H1 (cell line): ENCODE measurements at regions not wholly inside any gene's neighbourhood (a gene's known extent, or its start where the extent isn't known, plus 50 kb on each side); places are given as distances from the start of the nearest gene placed in this dataset.

Experiments
- CTCF ChIA-PET: fragments of 300-600 bp; sonication (Branson Sonifier 250); formaldehyde crosslinking; loops from one replicate; lab custom pipeline; 2021; ENCODE audit not compliant: partially characterized antibody; lab: Charles Lee
- POLR2A ChIA-PET: fragments of 300-600 bp; sonication (Branson Sonifier 250); formaldehyde crosslinking; loops from one replicate; lab custom pipeline; 2021; ENCODE audit warnings: inconsistent platforms; ENCODE audit not compliant: partially characterized antibody; lab: Charles Lee
- DNase-seq, 2 experiments: peaks; one replicate each; pipeline versions ENCODE4 v3.0.0 to v3.0.0-alpha.2; 2010 to 2022; ENCODE audit warnings: low spot score in 2 of 2, low read depth in 1 of 2, mixed read lengths in 1 of 2
- FAIRE-seq: peaks from 2 replicates; lab custom pipeline; 2011; peaks lifted over from hg19 to GRCh38; lab: Jason Lieb, UNC
- H2AFZ ChIP-seq: 2 replicates; pipeline ENCODE4 v1.8.1; 2012; ENCODE audit warnings: low read length, inconsistent platforms
- H2AK5ac ChIP-seq: 2 replicates; pipeline ENCODE4 v1.6.1; 2013; ENCODE audit warnings: low read depth, low read length
- H2BK120ac ChIP-seq: replicated peaks from 2 replicates; pipeline ENCODE3; 2013; ENCODE audit warnings: low read depth, low read length, inconsistent platforms
- H2BK12ac ChIP-seq: 2 replicates; pipeline ENCODE4 v1.6.1; 2013; ENCODE audit warnings: low read depth, low read length
- H2BK15ac ChIP-seq: 2 replicates; pipeline ENCODE4 v1.6.1; 2013; ENCODE audit warnings: low read length
- H2BK20ac ChIP-seq: 2 replicates; pipeline ENCODE4 v1.6.1; 2013; ENCODE audit warnings: low read length
- H2BK5ac ChIP-seq: 2 replicates; pipeline ENCODE4 v1.6.1; 2013; ENCODE audit warnings: low read depth, low read length
- H3K14ac ChIP-seq: 2 replicates; pipeline ENCODE4 v1.6.1; 2013; ENCODE audit warnings: inconsistent platforms; ENCODE audit not compliant: insufficient read length
- H3K18ac ChIP-seq: 2 replicates; pipeline ENCODE4 v1.6.1; 2013; ENCODE audit warnings: low read length; ENCODE audit errors: extremely low read depth
- H3K23ac ChIP-seq: 2 replicates; pipeline ENCODE4 v1.6.1; 2013; ENCODE audit warnings: inconsistent platforms; ENCODE audit not compliant: insufficient read length
- H3K23me2 ChIP-seq: 2 replicates; pipeline ENCODE4 v1.6.1; 2013; ENCODE audit warnings: low read depth, low read length
- H3K27ac ChIP-seq: 2 replicates; pipeline ENCODE4 v1.6.1; 2011; ENCODE audit warnings: low read depth, low read length, inconsistent platforms
- H3K27me3 ChIP-seq, 4 experiments: replicated peaks in 1 of 4; 1 replicate in 1 of 4; 2 replicates in 3 of 4; pipeline versions ENCODE4 v1.6.1 to v1.8.1; 2011 to 2013; ENCODE audit warnings: low read length in 3 of 4, mild to moderate bottlenecking in 3 of 4, inconsistent platforms in 2 of 4, mixed read lengths in 2 of 4, moderate library complexity in 1 of 4; ENCODE audit not compliant: control insufficient read depth in 3 of 4, insufficient read depth in 3 of 4; ENCODE audit errors: extremely low read depth in 1 of 4
- H3K36me3 ChIP-seq, 4 experiments: 2 replicates each; pipeline versions ENCODE4 v1.6.1 to v1.8.1; 2011 to 2013; ENCODE audit warnings: mild to moderate bottlenecking in 4 of 4, low read length in 3 of 4, moderate library complexity in 2 of 4, control low read depth in 1 of 4, inconsistent platforms in 1 of 4; ENCODE audit not compliant: insufficient read depth in 4 of 4, control insufficient read depth in 2 of 4
- H3K4ac ChIP-seq: replicated peaks from 2 replicates; pipeline ENCODE3; 2013; ENCODE audit warnings: low read length, low read depth, mixed read lengths, inconsistent platforms; ENCODE audit not compliant: insufficient read length
- H3K4me1 ChIP-seq, 4 experiments: replicated peaks in 1 of 4; 1 replicate in 1 of 4; 2 replicates in 3 of 4; pipeline versions ENCODE4 v1.6.1 to v1.8.1; 2011 to 2013; ENCODE audit warnings: low read length in 3 of 4, inconsistent platforms in 2 of 4, mixed read lengths in 1 of 4; ENCODE audit not compliant: insufficient read depth in 4 of 4, control insufficient read depth in 3 of 4
- H3K4me2 ChIP-seq, 2 experiments: 2 replicates each; pipeline versions ENCODE4 v1.6.1 to v1.8.1; 2011 to 2013; ENCODE audit warnings: low read depth in 2 of 2, low read length in 2 of 2, control low read depth in 1 of 2, inconsistent platforms in 1 of 2, mild to moderate bottlenecking in 1 of 2; ENCODE audit not compliant: insufficient read depth in 1 of 2
- H3K4me3 ChIP-seq, 4 experiments: fragments of 200-600, 300-600 bp in 1 of 4; sonication (generic), shearing (Covaris generic), sonication (Bioruptor Twin) in 1 of 4; 2 replicates each; pipeline versions ENCODE4 v1.5.1 to v1.8.1; 2011 to 2016; ENCODE audit warnings: low read length in 4 of 4, low read depth in 3 of 4, control low read depth in 2 of 4, inconsistent platforms in 2 of 4, mild to moderate bottlenecking in 2 of 4, mixed read lengths in 1 of 4, moderate library complexity in 1 of 4; ENCODE audit not compliant: insufficient read depth in 2 of 4; ENCODE audit errors: extremely low read depth in 1 of 4
- H3K56ac ChIP-seq: replicated peaks from 2 replicates; pipeline ENCODE3; 2013; ENCODE audit warnings: low read depth, mild to moderate bottlenecking, mixed read lengths, low read length, inconsistent platforms; ENCODE audit not compliant: insufficient read length
- H3K79me1 ChIP-seq: 2 replicates; pipeline ENCODE4 v1.6.1; 2013; ENCODE audit warnings: low read depth, low read length, control low read depth
- H3K79me2 ChIP-seq, 2 experiments: 2 replicates each; pipeline versions ENCODE4 v1.6.1 to v1.8.1; 2012 to 2013; ENCODE audit warnings: low read length in 2 of 2, mild to moderate bottlenecking in 2 of 2, inconsistent platforms in 1 of 2; ENCODE audit not compliant: insufficient read depth in 2 of 2, control insufficient read depth in 1 of 2
- H3K9ac ChIP-seq, 4 experiments: replicated peaks in 1 of 4; 1 replicate in 1 of 4; 2 replicates in 3 of 4; pipeline versions ENCODE4 v1.6.1 to v1.8.1; 2011 to 2013; ENCODE audit warnings: low read depth in 3 of 4, low read length in 3 of 4, control low read depth in 2 of 4, mild to moderate bottlenecking in 2 of 4, moderate library complexity in 2 of 4, inconsistent platforms in 1 of 4; ENCODE audit errors: extremely low read depth in 1 of 4
- H3K9me3 ChIP-seq, 2 experiments: 2 replicates each; pipeline versions ENCODE4 v1.6.1 to v1.8.1; 2012 to 2013; ENCODE audit warnings: mild to moderate bottlenecking in 2 of 2, moderate library complexity in 2 of 2, control low read depth in 1 of 2, inconsistent platforms in 1 of 2, low read depth in 1 of 2, low read length in 1 of 2, mixed read lengths in 1 of 2; ENCODE audit not compliant: insufficient read depth in 2 of 2
- H4K20me1 ChIP-seq, 2 experiments: replicated peaks in 1 of 2; 2 replicates each; pipeline versions ENCODE3 to v1.8.1; 2011 to 2013; ENCODE audit warnings: inconsistent platforms in 2 of 2, low read length in 2 of 2, mild to moderate bottlenecking in 1 of 2; ENCODE audit not compliant: insufficient read depth in 2 of 2, control insufficient read depth in 1 of 2
- H4K5ac ChIP-seq: 2 replicates; pipeline ENCODE4 v1.6.1; 2013; ENCODE audit warnings: low read length, low read depth, mixed read lengths, inconsistent platforms; ENCODE audit not compliant: insufficient read length
- H4K8ac ChIP-seq: 2 replicates; pipeline ENCODE4 v1.8.0; 2013; ENCODE audit warnings: mild to moderate bottlenecking, moderate library complexity, low read length, inconsistent platforms; ENCODE audit not compliant: insufficient read depth; ENCODE audit errors: extremely low read depth
- H4K91ac ChIP-seq: replicated peaks from 2 replicates; pipeline ENCODE3; 2013; ENCODE audit warnings: low read length, mixed read lengths, inconsistent platforms; ENCODE audit not compliant: insufficient read length
- CHD1 ChIP-seq: IDR thresholded peaks from 2 replicates; pipeline ENCODE4 v1.6.1; 2012; ENCODE audit warnings: low read depth, low read length, improper control_type of control experiment
- GTF2F1 ChIP-seq: IDR thresholded peaks from 2 replicates; pipeline ENCODE4 v1.6.1; 2012; ENCODE audit warnings: low read depth, low read length, improper control_type of control experiment, borderline replicate concordance
- HDAC2 ChIP-seq, 2 experiments: fragments of 300-600 bp in 1 of 2; sonication (generic) in 1 of 2; IDR thresholded peaks; 2 replicates each; pipeline ENCODE4 v1.6.1; 2011 to 2012; ENCODE audit warnings: low read depth in 2 of 2, low read length in 2 of 2, mild to moderate bottlenecking in 2 of 2, moderate library complexity in 2 of 2, borderline replicate concordance in 1 of 2, inconsistent platforms in 1 of 2
- POU5F1 ChIP-seq: IDR thresholded peaks from 2 replicates; pipeline ENCODE4 v1.6.1; 2011; ENCODE audit warnings: low read depth, mild to moderate bottlenecking, low read length, moderate library complexity
- SIX5 ChIP-seq: IDR thresholded peaks from 2 replicates; pipeline ENCODE4 v1.6.1; 2011; ENCODE audit warnings: mild to moderate bottlenecking, low read depth, low read length
- TAF7 ChIP-seq: optimal IDR thresholded peaks from 2 replicates; pipeline ENCODE3; 2011; ENCODE audit warnings: low read depth, mild to moderate bottlenecking, inconsistent platforms, low read length, moderate library complexity, borderline replicate concordance
- TBP ChIP-seq: IDR thresholded peaks from 2 replicates; pipeline ENCODE4 v1.6.1; 2011; ENCODE audit warnings: low read depth, low read length, improper control_type of control experiment
- TEAD4 ChIP-seq: IDR thresholded peaks from 2 replicates; pipeline ENCODE4 v1.6.1; 2012; ENCODE audit warnings: low read depth, low read length, inconsistent platforms, mixed read lengths
- WGBS, 2 experiments: shearing (Covaris generic) in 1 of 2; methylation state at CpG; one replicate each; pipeline versions ENCODE4 v1.1.6 to v1.1.7; 2013 to 2015; ENCODE audit warnings: low lambda C conversion rate in 2 of 2, mixed read lengths in 2 of 2, inconsistent platforms in 1 of 2, low coverage in 1 of 2, missing lambda C conversion rate in 1 of 2; ENCODE audit not compliant: insufficient replicate concordance in 2 of 2, insufficient coverage in 1 of 2, insufficient read length in 1 of 2; ENCODE audit errors: extremely low coverage in 1 of 2, missing lambda C conversion rate in 1 of 2; 5-methylcytosine and 5-hydroxymethylcytosine counted together
- TF ChIP-seq, protein P1 (sequence below): IDR thresholded peaks from 2 replicates; pipeline ENCODE4 v1.6.1; 2012; ENCODE audit warnings: inconsistent platforms
- TF ChIP-seq, protein P2 (sequence below): IDR thresholded peaks from 2 replicates; pipeline ENCODE4 v1.6.1; 2011; ENCODE audit warnings: low read depth, mild to moderate bottlenecking, low read length; ENCODE audit not compliant: insufficient read depth

- 83% methylated on average over 17 of the region's 19 CpGs; no CpG with 5 or more reads in 1 of the 2 experiments for WGBS, 2 experiments
- TF ChIP-seq TBP: no peak
- no peak for TF ChIP-seq SIX5
- no peak for TF ChIP-seq CHD1
- TF ChIP-seq TAF7: no peak
- TF ChIP-seq GTF2F1: no peak
- TF ChIP-seq HDAC2 (IDR thresholded peaks at IDR 0.05; ENCODE audit: borderline replicate concordance in 1 of 2, low read depth in 2 of 2, low read length in 2 of 2): no peak
- TF ChIP-seq, protein P1, sequence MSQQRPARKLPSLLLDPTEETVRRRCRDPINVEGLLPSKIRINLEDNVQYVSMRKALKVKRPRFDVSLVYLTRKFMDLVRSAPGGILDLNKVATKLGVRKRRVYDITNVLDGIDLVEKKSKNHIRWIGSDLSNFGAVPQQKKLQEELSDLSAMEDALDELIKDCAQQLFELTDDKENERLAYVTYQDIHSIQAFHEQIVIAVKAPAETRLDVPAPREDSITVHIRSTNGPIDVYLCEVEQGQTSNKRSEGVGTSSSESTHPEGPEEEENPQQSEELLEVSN: no peak
- TF ChIP-seq TEAD4: no peak
- no peak for TF ChIP-seq POU5F1
- TF ChIP-seq, protein P2, sequence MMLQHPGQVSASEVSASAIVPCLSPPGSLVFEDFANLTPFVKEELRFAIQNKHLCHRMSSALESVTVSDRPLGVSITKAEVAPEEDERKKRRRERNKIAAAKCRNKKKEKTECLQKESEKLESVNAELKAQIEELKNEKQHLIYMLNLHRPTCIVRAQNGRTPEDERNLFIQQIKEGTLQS: no peak
Observed at GRCh38 chr10:79003183-79004100, 65.3 kb upstream of the ZMIZ1 start.

More at GRCh38 chr10:79003183-79004100, 65.3 kb upstream of the ZMIZ1 start:
- H3K4me2 ChIP-seq: no peak overlapping the region
- H3K36me3 ChIP-seq: no peaks in the 10 kb centered on the region
- no peaks in the 10 kb centered on the region for H3K9me3 ChIP-seq
- H2BK120ac ChIP-seq: no peak overlapping the region
- POLR2A ChIA-PET: interaction anchor here (0.6 kb wide), 1 partner anchor 20 kb away, joined by 4 read pairs; no protein-coding TSS in a partner anchor
- no peak overlapping the region for H2BK5ac ChIP-seq
- H2BK12ac ChIP-seq: no peak overlapping the region
- no peak overlapping the region for H2AFZ ChIP-seq
- no peak overlapping the region for H3K4ac ChIP-seq
- no peak overlapping the region for H4K91ac ChIP-seq
- no peak overlapping the region for H4K5ac ChIP-seq
- H2BK20ac ChIP-seq: no peak overlapping the region
- H3K27me3 ChIP-seq: no peaks in the 10 kb centered on the region; a peak in 2 of 7 replicates
- H2BK15ac ChIP-seq: no peak overlapping the region
- CTCF ChIA-PET: interaction anchor here (0.8 to 2.8 kb wide), 6 partner anchors 12 to 152 kb away, joined by 3 to 7 read pairs (median 4); no protein-coding TSS in a partner anchor
- no peak for DNase-seq
- H3K9ac ChIP-seq: no peak overlapping the region
- no peak for FAIRE-seq
- H3K79me2 ChIP-seq: no peaks in the 10 kb centered on the region
- H2AK5ac ChIP-seq: no peak overlapping the region
- H3K18ac ChIP-seq: no peak overlapping the region
- H4K20me1 ChIP-seq: no peaks in the 10 kb centered on the region
- H3K27ac ChIP-seq: no peak overlapping the region
- H3K23me2 ChIP-seq: no peaks in the 10 kb centered on the region
- no peak overlapping the region for H3K14ac ChIP-seq
- 0 out of 7 replicates have a peak, but pooled peaks cover 0 to 2% (median 0%) of the 10 kb centered on the region in 4 experiments for H3K4me1 ChIP-seq
- H3K56ac ChIP-seq: no peak overlapping the region
- H3K79me1 ChIP-seq: no peaks in the 10 kb centered on the region
- H4K8ac ChIP-seq: no peak overlapping the region
- no peak overlapping the region for H3K4me3 ChIP-seq
- H3K23ac ChIP-seq: no peak overlapping the region
